NCI-H345 treated with DMSO at 0.1 percent for 48 hours (cell line): ENCODE measurements at regions not wholly inside any gene's neighbourhood (a gene's known extent, or its start where the extent isn't known, plus 50 kb on each side); places are given as distances from the start of the nearest gene placed in this dataset.

Experiments
- DNase-seq: peaks from one replicate; lab custom pipeline; 2025; ENCODE audit not compliant: unreplicated experiment; lab: John Stamatoyannopoulos, UW

DNA sequence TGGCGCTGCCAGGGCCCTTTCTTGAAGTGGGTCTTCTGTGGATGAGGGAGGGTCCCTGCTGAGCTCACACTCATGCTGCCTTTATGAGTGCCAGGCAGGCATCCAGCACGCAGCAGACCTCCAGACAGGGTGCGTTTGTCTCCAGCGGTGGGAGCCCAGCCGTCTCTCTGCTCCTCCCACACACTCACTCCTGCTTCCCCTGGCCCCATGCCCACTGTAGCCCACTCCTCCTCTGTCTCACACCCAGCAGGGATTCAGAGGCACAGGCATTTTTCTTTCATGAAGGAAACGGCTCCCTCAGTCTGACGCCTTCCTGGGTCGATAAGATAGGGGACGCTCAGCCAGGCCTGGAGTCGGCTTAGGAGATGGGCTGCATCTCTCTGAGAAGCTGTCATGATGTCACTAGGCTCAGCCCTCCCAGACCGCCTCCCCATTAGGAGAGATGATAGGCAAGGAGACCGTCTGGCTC, 183.9 kb upstream of the NCAM1 start:
- DNase-seq, result peak; percentile 80

DNA sequence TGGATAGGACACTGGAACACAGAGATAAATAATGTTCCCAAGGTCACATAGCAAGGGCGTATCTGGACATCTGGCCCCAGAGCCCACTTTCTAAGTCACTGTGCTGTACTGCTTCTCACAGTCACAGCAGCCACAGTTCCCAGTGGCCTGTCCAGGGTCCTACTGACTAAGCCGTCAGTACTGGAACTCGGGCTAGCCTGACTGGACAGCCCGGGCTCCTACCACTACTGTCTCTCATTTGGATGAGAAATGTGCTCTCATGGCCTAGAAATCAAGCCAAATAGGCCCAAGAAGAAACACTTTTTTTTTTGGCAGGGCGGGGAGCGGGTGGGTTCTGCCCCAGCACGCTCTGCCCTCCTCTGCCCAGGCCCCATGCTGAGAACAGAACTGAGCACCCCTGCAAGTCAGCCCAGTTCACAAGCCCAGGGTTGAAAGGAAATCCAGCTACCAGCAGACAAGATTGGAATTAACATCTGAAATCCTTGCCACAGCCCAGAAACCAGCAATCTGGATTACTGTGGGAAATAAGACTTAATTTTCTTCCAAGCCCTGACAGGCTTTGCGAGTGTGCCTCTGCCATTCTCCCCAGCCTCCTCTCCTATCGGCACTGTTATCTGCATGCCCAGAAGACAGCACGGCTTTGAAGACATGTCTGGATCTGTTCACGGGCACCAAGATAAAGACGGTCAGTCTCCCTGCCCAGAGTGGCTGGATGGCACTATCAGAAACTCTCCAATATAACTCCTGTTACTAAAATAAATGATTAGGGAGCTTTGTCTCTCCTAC, 182.9 kb upstream of the NCAM1 start:
- DNase-seq, result no peak

DNA sequence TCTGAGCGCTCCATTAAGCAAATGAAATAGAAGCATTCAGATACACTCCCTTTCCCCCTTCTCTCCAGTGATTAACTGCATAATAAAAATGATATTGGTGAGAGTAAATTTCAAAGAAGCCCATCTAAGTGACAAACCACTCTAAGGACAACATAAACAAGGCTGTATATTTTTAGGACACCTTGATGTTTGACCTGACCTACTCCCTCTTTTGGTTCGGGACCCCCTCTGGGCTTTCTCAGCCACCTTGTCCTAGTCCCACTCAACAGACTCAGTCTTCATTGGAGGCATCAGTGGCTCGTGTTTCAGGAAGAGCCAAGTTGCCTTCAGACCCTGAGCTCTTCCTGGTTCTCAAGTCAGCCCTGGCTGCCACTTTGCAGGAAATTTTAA, 182.3 kb upstream of the NCAM1 start:
- DNase-seq, result no peak

DNA sequence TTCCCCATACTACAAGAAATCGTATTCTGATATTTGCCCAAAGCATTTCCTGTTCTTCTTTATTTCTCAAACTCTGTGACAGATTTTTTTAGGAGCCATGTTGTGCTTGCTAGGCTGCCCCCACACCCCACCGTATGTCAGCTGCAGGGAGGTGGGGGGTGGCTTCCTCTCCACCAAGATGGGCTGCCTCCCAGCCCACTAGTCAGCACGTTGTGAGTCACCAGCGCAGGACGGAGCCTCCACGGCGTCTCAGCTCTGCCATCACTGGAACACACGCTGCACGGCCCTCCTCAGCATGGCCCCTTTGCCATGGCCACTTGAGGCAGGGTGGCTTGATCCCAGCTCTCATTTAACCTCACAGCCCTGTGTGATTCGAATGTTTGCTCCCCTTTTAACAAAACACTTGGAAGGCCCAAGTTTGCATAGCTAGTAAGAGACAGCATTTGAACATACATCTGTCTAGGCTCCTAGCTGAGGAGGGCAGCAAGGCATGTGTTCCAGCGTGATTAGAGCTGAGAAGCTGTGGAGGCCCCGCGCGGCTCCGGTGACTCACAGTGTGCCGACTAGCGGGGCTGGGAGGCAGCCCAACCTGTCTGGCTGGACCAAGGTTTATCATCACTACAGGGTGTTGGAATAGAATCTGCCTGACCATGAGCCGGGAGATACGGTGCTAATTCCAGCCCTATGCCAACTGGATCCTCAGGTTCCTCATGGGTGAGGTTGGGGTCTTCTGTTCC, 180.7 kb upstream of the NCAM1 start:
- DNase-seq, result no peak

DNA sequence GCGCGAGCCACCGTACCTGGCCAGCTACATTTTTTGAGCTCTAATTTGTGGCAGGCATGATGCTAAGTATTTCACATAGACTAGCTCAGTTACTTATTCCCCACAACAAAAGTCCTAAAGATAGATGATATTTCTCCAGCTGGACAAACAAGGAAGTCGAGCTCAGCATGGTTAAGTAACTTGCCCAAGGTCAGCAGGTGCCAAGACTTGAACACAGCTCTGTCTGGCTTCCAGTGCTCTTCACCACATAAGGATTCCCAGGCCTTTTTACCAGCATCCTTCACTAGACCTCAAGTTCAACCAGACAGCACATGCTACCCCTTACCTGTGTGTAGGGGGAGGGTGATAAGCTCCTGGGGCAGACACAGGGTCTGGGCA, 177.3 kb upstream of the NCAM1 start:
- DNase-seq, result no peak

DNA sequence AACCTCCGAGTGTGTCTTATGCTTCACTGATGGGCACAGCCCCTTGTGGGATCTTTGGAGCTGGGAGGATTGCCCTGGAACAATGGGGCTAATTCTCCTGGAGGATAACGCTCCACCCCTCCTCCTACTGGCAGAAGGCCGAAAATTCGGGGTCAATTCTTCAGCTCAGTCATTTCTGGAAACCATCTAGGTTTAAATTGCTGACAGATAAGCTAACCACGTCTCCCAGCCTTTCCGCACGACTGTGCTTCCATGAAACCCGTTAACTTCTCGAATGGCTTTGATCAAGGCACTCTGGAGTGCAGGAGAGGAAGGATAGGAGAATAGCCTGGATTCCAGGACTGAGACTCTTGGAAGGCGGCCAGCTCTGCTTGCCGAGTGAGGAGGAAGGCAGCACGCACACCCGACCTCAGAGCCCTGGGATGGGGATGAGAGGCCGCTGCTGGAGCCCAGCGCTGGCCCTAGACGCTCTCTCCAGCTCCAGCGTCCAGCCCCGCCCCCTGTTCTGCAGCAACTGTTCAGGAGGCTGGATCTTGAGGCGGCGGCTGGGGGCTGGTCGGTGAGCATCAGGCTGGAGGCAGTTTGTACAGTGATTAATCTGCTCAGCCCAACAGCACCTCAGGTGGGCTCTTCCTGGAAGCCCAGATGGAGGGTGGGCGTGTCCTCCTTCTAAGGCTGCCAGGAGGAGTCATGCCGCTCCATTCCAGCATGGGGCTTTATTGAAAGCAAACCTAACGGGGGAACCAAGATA, 176.7 kb upstream of the NCAM1 start:
- no peak for DNase-seq

DNA sequence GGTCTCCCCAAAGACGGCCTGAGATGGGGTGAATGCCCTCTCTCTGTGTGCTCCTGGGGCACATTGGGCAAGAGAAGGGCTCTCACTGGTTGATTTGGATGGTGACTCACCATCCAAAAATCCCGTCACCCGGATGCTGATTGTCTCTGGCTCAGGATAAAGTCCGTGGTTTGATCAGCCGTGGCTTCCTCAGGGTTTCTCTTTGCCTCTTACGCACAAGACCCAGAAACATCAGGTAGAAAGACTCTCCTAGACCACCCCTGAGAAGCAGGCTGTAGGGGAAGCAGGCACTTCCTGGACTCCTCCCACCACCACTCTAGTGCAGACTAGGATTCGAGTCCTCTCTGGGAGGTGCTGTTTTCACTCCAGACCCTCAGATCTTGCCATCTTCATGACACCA, 176.1 kb upstream of the NCAM1 start:
- DNase-seq, result no peak

DNA sequence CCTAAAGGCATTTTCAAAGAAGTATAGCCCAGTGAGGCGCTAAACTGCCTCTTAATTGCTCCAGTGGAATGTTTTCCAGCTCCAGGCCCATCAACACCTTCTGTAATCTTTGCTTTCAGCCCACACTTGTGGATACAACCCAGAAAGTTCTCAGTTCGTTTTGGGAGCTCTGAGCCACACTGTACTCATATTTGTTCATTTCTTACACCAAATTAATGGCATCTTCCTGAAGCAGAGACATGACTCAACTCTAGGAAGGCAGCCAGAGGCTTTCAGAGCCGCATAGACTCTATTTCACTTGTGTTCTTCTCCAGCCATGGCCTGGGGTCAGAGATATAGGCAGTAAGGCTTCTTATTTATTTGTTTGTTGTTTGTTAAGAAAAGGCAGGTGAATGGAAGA, 175.5 kb upstream of the NCAM1 start:
- no peak for DNase-seq

DNA sequence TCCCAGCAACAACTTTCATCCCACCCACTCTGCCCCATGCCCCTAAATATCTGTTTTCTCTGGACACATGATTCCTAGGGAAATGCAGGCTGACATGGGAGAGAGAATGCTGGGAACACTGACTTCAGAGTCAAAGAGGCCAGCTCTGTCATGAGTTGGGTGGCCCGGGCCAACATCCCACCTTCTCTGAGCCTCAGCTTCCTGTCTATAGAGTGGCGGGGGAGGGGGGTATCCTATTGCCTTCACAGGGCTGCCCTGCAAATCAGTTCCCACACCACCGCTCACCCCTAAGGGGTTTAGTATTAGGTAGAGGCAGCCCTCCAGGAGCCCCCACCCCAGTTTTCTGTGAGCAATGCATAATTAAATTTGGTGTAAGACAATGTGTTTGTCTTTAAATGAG, 175.0 kb upstream of the NCAM1 start:
- DNase-seq, result no peak

DNA sequence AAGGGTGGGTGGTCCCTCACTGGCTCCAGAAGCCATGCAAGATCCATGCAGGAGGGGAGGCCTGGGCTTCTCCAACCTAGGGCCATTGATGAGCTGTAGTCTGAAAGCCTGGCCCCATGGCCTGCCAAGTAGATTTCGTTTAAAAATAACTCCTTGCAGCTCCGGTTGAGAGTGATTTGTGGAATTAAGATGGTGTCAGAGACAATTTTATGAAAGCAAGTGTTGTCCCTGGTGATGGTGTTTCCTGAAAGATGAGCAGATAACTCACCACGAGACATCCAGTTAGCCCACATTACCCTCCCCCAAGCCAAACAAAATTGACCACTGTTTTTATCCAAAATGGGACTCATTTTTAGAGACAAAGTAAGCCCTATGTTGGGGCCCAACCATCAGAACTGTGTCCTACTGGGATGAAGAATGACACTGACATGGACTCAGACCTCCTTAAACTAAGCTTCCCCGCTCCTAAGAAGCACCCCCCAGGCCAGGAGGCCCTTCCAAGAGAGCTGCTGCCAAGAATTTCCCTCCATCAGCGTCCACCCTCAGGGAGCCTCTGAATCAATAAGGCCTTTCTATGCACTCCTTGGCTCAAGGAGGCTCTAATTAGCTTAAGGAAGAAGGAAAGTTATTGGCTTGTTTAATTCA, 174.2 kb upstream of the NCAM1 start:
- DNase-seq, result no peak

DNA sequence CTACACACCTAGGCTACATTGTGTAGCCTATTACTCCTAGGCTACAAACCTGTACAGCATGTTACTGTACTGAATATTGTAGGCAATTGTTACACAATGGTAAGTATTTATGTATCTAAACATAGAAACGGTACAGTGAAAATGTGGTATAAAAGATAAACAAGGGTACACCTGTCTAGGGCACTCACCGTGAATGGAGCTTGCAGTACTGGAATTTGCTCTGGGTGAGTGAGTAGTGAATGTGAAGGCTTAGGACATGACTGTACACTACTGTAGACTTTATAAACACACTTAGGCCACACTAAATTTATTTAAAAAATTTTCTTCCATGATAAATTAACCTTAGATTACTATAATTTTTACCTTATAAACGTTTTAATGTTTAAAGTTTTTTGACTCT, 171.7 kb upstream of the NCAM1 start:
- no peak for DNase-seq

DNA sequence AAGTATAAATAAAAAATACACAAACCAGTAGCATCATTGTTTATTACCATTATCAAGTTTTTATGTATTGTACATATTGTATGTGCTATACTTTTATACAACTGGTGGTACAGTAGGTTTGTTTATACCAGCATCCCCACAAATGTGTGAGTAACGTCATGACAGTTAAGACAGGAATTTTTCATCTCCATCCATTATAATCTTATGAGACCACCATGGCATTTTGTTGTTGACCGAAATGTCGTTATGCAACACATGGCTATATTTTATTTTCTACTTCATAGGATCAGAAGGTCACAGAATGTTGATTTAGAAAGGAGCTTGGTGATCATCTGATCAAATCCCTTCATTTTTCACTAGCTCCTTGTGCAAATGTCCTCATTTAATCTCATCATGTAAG, 170.9 kb upstream of the NCAM1 start:
- DNase-seq, result no peak

DNA sequence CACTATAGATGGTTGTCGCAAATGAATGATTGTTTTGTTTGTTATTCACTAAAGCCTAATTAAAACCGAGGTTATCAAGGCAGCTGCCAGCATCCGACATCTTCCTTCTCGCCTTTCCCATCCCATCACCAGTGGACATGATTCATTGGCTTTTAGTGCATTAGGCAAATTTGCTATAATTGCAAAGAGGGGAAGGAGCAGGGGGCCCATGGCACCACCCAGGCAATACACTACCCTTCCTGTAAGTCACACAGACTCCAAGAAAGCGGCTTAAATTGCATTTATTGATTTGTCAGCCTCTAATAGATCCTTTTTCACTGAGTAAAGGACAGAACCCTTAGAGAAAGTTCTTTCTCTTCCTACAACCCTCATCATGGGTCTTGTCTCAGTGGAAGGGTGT, 169.2 kb upstream of the NCAM1 start:
- no peak for DNase-seq

DNA sequence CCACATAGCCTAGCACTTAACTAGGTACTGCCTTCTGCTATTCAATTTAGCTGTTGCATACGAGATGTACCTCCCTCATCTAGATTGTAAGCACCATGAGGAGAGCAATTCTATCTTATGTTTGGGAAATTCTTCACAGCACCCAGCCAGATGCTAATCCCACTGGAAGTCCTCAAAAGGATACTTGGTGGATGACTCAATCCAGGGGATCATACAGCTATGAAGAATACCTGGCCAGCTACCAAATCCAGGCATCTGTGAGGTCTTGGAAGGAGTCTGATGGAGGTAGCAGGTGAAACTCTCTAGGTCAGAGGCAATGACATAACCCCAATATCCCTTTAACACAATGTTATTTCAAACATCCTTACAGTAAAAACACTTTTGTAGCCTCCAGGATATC, 167.8 kb upstream of the NCAM1 start:
- no peak for DNase-seq

DNA sequence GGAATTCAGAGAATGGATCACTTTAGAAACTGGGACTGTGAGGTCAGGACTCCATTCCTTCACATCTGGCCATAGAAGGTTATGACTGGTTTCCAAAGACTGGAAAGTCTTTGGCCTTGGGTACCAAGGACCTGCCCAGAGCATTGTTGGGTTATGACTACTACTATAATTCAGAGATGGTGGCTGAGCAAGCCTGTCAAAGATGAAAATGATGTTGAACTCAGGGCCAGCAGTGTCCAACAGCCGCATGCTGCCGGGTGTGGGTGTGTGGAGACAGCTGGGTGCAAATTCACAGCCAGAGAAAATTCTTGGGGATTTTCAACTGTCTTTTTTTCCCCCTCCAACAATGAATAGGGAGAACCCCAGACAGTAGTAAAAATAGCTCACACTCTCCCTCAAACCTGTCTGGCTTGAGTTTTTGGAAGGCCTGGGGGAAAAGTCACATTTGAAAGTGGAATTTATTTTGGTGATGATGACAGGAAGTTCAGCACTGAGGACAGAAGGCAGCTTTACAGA, 166.8 kb upstream of the NCAM1 start:
- no peak for DNase-seq

DNA sequence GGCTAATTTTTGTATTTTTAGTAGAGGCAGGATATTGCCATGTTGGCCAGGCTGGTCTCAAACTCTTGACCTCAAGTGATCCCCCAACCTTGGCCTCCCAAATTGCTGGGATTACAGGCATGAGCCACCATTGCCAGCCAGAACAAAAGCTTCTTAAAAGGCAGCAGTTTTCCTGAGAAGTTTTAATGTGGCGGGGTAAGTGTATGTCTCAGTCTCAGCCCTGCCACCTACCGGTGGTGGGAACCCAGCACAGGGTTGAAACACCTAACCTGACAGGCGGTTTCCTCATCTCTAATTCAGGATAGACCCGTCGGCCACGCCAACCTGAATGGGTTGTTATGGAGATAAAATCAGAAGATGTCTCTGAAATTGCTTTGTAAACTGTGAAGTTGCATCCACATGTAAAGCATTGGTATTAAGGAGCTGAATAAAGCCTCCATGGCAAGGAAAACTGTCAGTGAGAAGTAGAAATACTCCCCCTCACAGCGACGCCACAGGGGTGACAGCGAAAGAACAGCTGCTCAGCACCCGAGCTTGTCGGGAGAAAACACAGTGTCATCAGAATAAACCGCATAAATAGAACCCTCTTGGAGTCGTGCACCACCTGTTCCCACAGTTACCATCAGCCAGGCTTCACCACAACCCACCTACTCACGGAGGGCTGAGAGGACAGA, 165.9 kb upstream of the NCAM1 start:
- DNase-seq, result no peak

DNA sequence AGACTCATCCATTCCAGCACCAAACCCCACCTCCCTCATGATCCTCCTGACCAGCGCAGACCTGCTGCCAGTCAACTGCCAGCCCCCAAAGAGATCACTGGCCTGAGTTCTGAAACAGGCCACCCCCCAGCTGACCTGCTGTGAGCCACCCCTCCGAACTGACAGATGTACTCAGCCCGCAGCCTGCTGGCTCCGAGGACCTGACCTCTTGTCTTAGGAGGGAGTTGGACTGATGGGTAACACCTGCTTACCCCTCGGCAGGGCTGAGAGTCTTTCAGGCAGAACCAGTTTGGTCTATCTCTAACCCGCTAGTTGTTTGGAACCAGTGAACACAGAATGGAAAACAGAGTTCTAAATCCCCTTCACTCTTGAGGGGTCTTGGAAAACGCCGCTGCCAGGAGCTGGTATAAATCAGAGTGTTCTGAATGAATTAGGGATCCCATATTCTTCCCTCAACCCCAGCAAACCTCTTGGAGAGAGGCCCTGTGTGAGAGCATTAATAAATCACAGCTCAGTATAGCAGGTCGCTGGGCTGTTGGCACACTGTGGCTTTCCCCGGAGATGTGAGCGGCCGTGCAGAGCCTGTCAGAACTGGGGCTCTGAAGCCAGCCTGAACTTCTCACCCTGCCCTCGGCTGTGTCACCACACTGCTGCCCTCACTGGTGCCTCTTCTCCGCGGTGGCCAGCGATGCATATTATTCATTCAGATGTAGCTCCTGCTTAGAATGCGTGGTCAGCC, 165.1 kb upstream of the NCAM1 start:
- DNase-seq, result no peak

DNA sequence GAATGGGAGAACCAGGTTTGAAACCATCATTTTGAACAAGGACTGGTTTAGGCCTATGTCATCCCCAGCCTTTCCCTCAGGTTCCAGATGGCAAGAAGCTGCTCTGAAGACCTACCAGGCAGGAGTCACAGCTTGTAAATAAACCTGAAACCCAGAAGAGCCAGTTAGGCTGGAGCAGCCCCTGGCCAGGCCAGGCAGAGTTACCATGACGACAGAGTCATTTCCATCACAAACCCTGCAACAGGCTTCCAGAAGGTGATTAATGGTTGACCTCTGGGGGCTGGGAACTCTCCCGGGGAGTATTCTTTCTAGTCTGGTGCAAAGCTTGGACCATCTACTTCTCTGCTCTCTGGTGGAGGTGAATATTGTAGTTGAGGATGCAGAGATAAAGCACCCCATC, 164.1 kb upstream of the NCAM1 start:
- DNase-seq, result no peak

DNA sequence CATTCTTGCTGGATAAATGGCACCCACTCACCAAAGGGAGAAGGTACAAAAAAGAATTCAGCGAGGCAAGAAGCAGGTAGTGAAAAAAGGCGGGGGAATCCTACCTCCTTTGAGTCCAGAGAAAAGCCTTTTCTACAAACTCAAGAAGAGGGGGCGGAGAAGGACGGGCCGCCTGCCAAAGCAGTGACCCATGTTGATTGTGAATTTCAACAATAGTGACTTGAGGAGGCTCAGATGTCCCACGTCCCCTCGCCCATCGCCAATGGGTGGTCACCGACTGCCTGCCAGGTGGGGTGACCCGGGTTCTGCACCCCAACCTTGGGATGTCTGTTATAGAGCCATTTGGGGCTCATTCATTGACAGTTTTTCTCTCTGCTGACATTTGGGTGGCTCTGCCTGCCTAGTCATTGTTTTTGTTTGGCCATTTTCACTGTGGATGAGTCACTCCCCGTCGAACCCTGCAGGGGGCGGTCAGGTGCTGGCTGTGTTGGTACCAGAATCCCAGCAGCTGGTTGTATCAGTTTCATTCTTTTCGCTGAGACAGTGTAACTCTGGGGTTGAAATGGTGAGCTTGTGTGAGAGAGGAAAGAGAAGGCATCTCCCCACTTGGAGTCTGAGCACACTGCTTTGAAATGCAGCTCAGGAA, 163.4 kb upstream of the NCAM1 start:
- no peak for DNase-seq
